ENCODE measurements at regions not wholly inside any gene's neighbourhood (a gene's known extent, or its start where the extent isn't known, plus 50 kb on each side); places are given as distances from the start of the nearest gene placed in this dataset.

DNA sequence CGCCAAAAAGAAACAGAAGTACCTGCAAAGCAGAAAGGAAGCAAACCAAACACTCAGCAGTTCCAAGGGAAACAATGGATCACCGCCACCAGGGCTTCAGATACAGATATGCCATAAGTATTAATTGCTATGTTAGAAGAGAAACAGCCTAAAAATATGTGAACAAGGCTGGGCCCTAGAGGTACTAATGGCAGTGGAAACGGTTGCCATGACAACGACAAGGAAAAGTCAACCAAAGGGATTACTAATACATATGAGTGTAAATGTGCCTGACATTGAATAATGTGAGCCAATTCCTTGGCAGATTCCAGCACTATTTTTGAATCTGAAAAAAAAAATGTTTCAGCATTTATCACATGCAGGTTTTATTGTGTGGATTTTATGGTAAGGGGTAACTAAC is 75.0 kb downstream of the CAVIN4 start:
- TF ChIP-seq TP53 (CRISPR knock-in tag; IDR thresholded peaks at IDR 0.05): no peak
- TF ChIP-seq, protein P1, sequence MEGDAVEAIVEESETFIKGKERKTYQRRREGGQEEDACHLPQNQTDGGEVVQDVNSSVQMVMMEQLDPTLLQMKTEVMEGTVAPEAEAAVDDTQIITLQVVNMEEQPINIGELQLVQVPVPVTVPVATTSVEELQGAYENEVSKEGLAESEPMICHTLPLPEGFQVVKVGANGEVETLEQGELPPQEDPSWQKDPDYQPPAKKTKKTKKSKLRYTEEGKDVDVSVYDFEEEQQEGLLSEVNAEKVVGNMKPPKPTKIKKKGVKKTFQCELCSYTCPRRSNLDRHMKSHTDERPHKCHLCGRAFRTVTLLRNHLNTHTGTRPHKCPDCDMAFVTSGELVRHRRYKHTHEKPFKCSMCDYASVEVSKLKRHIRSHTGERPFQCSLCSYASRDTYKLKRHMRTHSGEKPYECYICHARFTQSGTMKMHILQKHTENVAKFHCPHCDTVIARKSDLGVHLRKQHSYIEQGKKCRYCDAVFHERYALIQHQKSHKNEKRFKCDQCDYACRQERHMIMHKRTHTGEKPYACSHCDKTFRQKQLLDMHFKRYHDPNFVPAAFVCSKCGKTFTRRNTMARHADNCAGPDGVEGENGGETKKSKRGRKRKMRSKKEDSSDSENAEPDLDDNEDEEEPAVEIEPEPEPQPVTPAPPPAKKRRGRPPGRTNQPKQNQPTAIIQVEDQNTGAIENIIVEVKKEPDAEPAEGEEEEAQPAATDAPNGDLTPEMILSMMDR (IDR thresholded peaks at IDR 0.05): no peak

Data from WTC11 (cell line).